ENCODE measurements at regions not wholly inside any gene's neighbourhood (a gene's known extent, or its start where the extent isn't known, plus 50 kb on each side); places are given as distances from the start of the nearest gene placed in this dataset.
"Not testable (repeated sequence)": the region's sequence is repeated elsewhere in the genome, so short reads cannot be mapped to it uniquely, and the experiment has no call there.

- no peak overlapping the region for H3K4me3 ChIP-seq (ENCODE audit: low read length)
- no peak overlapping the region for H3K27ac ChIP-seq (ENCODE audit: low read depth, low read length)
- H3K36me3 ChIP-seq (ENCODE audit: control insufficient read depth, insufficient read depth, low read length): no peaks in the 10 kb centered on the region
- H3K9ac ChIP-seq (ENCODE audit: low read length): no peak overlapping the region
- H3K4me1 ChIP-seq (ENCODE audit: control insufficient read depth, insufficient read depth, low read length): no peaks in the 10 kb centered on the region
- H3K27me3 ChIP-seq (ENCODE audit: control insufficient read depth, insufficient read depth, low read length): no peaks in the 10 kb centered on the region
Measured at GRCh38 chr10:129047600-129047999, 419.4 kb upstream of the MGMT start.

- H3K4me3 ChIP-seq (ENCODE audit: low read length): no peak overlapping the region
- no peaks in the 10 kb centered on the region for H3K27me3 ChIP-seq (ENCODE audit: control insufficient read depth, insufficient read depth, low read length)
- H3K4me1 ChIP-seq (ENCODE audit: control insufficient read depth, insufficient read depth, low read length): no peaks in the 10 kb centered on the region
- H3K9ac ChIP-seq (ENCODE audit: low read length): no peak overlapping the region
- no peak overlapping the region for H3K27ac ChIP-seq (ENCODE audit: low read depth, low read length)
- no peaks in the 10 kb centered on the region for H3K36me3 ChIP-seq (ENCODE audit: control insufficient read depth, insufficient read depth, low read length)
Measured at GRCh38 chr10:129048513-129048912, 418.5 kb upstream of the MGMT start.

- Histone ChIP-seq H3K9ac (ENCODE audit: low read length) (no peak overlapping the region), H3K27me3 (ENCODE audit: control insufficient read depth, insufficient read depth, low read length) (no peaks in the 10 kb centered on the region), H3K36me3 (ENCODE audit: control insufficient read depth, insufficient read depth, low read length) (no peaks in the 10 kb centered on the region), H3K27ac (ENCODE audit: low read depth, low read length) (no peak overlapping the region), H3K4me3 (ENCODE audit: low read length) (no peak overlapping the region), H3K4me1 (ENCODE audit: control insufficient read depth, insufficient read depth, low read length) (no peaks in the 10 kb centered on the region)
Measured at GRCh38 chr10:129049501-129049900, 417.5 kb upstream of the MGMT start.

- no peak overlapping the region for H3K9ac ChIP-seq (ENCODE audit: low read length)
- no peaks in the 10 kb centered on the region for H3K36me3 ChIP-seq (ENCODE audit: control insufficient read depth, insufficient read depth, low read length)
- H3K27me3 ChIP-seq (ENCODE audit: control insufficient read depth, insufficient read depth, low read length): no peaks in the 10 kb centered on the region
- no peak overlapping the region for H3K27ac ChIP-seq (ENCODE audit: low read depth, low read length)
- no peak overlapping the region for H3K4me3 ChIP-seq (ENCODE audit: low read length)
- no peaks in the 10 kb centered on the region for H3K4me1 ChIP-seq (ENCODE audit: control insufficient read depth, insufficient read depth, low read length)
Measured at GRCh38 chr10:129055225-129055624, 411.8 kb upstream of the MGMT start.

- Histone ChIP-seq H3K36me3 (ENCODE audit: control insufficient read depth, insufficient read depth, low read length) (no peaks in the 10 kb centered on the region), H3K27ac (ENCODE audit: low read depth, low read length) (no peak overlapping the region), H3K9ac (ENCODE audit: low read length) (no peak overlapping the region), H3K27me3 (ENCODE audit: control insufficient read depth, insufficient read depth, low read length) (no peaks in the 10 kb centered on the region), H3K4me1 (ENCODE audit: control insufficient read depth, insufficient read depth, low read length) (no peaks in the 10 kb centered on the region), H3K4me3 (ENCODE audit: low read length) (no peak overlapping the region)
Measured at GRCh38 chr10:129055986-129056385, 411.1 kb upstream of the MGMT start.

- no peak overlapping the region for H3K27ac ChIP-seq (ENCODE audit: low read depth, low read length)
- no peak overlapping the region for H3K9ac ChIP-seq (ENCODE audit: low read length)
- no peaks in the 10 kb centered on the region for H3K4me1 ChIP-seq (ENCODE audit: control insufficient read depth, insufficient read depth, low read length)
- H3K27me3 ChIP-seq (ENCODE audit: control insufficient read depth, insufficient read depth, low read length): no peaks in the 10 kb centered on the region
- no peak overlapping the region for H3K4me3 ChIP-seq (ENCODE audit: low read length)
- no peaks in the 10 kb centered on the region for H3K36me3 ChIP-seq (ENCODE audit: control insufficient read depth, insufficient read depth, low read length)
Measured at GRCh38 chr10:129056734-129057689, 410.0 kb upstream of the MGMT start.

GRCh38 chr10:129057856-129058663 is 409.0 kb upstream of the MGMT start:
- Histone ChIP-seq H3K9ac (ENCODE audit: low read length) (no peak overlapping the region), H3K27me3 (ENCODE audit: control insufficient read depth, insufficient read depth, low read length) (no peaks in the 10 kb centered on the region), H3K4me1 (ENCODE audit: control insufficient read depth, insufficient read depth, low read length) (no peaks in the 10 kb centered on the region), H3K4me3 (ENCODE audit: low read length) (no peak overlapping the region), H3K36me3 (ENCODE audit: control insufficient read depth, insufficient read depth, low read length) (no peaks in the 10 kb centered on the region), H3K27ac (ENCODE audit: low read depth, low read length) (no peak overlapping the region)

GRCh38 chr10:129058664-129059155 is 408.3 kb upstream of the MGMT start:
- Histone ChIP-seq H3K4me1 (ENCODE audit: control insufficient read depth, insufficient read depth, low read length) (no peaks in the 10 kb centered on the region), H3K4me3 (ENCODE audit: low read length) (no peak overlapping the region), H3K36me3 (ENCODE audit: control insufficient read depth, insufficient read depth, low read length) (no peaks in the 10 kb centered on the region), H3K9ac (ENCODE audit: low read length) (no peak overlapping the region), H3K27ac (ENCODE audit: low read depth, low read length) (no peak overlapping the region), H3K27me3 (ENCODE audit: control insufficient read depth, insufficient read depth, low read length) (no peaks in the 10 kb centered on the region)

- H3K27me3 ChIP-seq (ENCODE audit: control insufficient read depth, insufficient read depth, low read length): no peaks in the 10 kb centered on the region
- H3K9ac ChIP-seq (ENCODE audit: low read length): no peak overlapping the region
- H3K36me3 ChIP-seq (ENCODE audit: control insufficient read depth, insufficient read depth, low read length): no peaks in the 10 kb centered on the region
- no peak overlapping the region for H3K27ac ChIP-seq (ENCODE audit: low read depth, low read length)
- H3K4me3 ChIP-seq (ENCODE audit: low read length): no peak overlapping the region
- H3K4me1 ChIP-seq (ENCODE audit: control insufficient read depth, insufficient read depth, low read length): no peaks in the 10 kb centered on the region
Measured at GRCh38 chr10:129059977-129060376, 407.1 kb upstream of the MGMT start.

- H3K4me3 ChIP-seq (ENCODE audit: low read length): no peak overlapping the region
- no peaks in the 10 kb centered on the region for H3K4me1 ChIP-seq (ENCODE audit: control insufficient read depth, insufficient read depth, low read length)
- H3K9ac ChIP-seq (ENCODE audit: low read length): no peak overlapping the region
- H3K36me3 ChIP-seq (ENCODE audit: control insufficient read depth, insufficient read depth, low read length): no peaks in the 10 kb centered on the region
- no peak overlapping the region for H3K27ac ChIP-seq (ENCODE audit: low read depth, low read length)
- H3K27me3 ChIP-seq (ENCODE audit: control insufficient read depth, insufficient read depth, low read length): no peaks in the 10 kb centered on the region
Measured at GRCh38 chr10:129063212-129063611, 403.8 kb upstream of the MGMT start.

GRCh38 chr10:129063877-129064276 is 403.2 kb upstream of the MGMT start:
- Histone ChIP-seq H3K9ac (ENCODE audit: low read length) (no peak overlapping the region), H3K27me3 (ENCODE audit: control insufficient read depth, insufficient read depth, low read length) (no peaks in the 10 kb centered on the region), H3K27ac (ENCODE audit: low read depth, low read length) (no peak overlapping the region), H3K4me1 (ENCODE audit: control insufficient read depth, insufficient read depth, low read length) (no peaks in the 10 kb centered on the region), H3K4me3 (ENCODE audit: low read length) (no peak overlapping the region), H3K36me3 (ENCODE audit: control insufficient read depth, insufficient read depth, low read length) (no peaks in the 10 kb centered on the region)

- H3K9ac ChIP-seq (ENCODE audit: low read length); H3K4me3 ChIP-seq (ENCODE audit: low read length); H3K36me3 ChIP-seq (ENCODE audit: control insufficient read depth, insufficient read depth, low read length); H3K27ac ChIP-seq (ENCODE audit: low read depth, low read length); H3K27me3 ChIP-seq (ENCODE audit: control insufficient read depth, insufficient read depth, low read length); H3K4me1 ChIP-seq (ENCODE audit: control insufficient read depth, insufficient read depth, low read length): not testable (repeated sequence)
Measured at GRCh38 chr10:129066529-129066928, 400.5 kb upstream of the MGMT start.
